NK-92 treated with Interleukin-12 subunit alpha and Interleukin-12 subunit beta, amount 100 ng/mL, for 24 hours (cell line): ENCODE measurements at regions not wholly inside any gene's neighbourhood (a gene's known extent, or its start where the extent isn't known, plus 50 kb on each side); places are given as distances from the start of the nearest gene placed in this dataset.

Experiments
- DNase-seq: peaks from one replicate; lab custom pipeline; 2025; lab: John Stamatoyannopoulos, UW

DNA sequence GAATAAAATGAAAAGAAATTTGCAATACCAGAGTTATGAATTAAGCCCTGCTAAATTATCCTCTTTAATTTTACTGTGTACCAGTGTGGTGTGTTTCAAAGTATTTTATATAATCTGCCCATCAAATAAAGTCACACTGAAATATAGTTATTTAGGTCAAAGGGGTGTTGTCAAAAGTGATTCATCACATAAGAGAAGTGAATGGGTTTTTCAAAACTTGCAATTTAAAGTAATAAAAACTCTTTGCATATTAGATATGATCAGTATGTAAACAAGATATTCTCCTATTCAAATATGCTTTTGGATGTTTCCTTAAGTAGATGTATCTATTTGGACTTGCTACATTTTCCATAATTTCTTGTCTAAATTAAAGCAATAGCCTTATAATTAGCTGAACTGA, 1183.0 kb upstream of the CDH18 start:
- no peak for DNase-seq

DNA sequence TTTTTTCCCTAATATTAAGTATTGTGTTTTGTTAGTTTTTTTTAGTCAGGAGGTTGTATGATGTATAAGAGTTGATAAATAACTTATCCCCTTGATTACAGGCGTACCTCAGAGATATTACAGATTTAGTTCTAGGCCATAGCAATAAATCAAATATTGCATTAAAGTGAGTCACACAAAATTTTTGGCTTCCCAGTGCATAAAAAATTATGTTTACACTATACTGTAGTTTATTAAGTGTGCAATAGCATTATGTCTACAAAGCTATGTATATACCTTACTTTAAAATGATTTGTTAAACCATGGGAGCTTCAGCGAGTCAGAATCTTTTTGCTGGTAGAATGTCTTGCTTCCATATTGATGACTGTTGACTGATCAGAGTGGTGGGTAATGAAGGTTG, 1180.6 kb upstream of the CDH18 start:
- DNase-seq, result no peak

DNA sequence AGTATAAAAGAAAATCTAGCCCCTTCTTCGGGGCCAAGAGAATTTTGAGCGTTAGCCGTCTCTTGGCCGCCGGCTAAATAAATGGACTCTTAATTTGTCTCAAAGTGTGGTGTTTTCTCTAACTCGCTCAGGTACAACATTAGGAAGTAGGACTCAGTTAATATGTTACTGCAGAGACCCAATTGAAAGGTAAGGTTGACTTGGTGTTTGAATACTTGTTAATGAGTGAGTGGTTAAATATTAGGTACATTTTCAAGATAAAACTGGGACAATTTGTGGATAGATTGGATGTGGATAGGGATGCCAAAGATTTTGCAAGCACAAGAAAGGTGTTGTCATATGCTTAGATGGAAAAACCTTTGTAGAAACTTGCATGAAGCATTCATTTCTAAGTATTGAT, 1177.3 kb upstream of the CDH18 start:
- no peak for DNase-seq

DNA sequence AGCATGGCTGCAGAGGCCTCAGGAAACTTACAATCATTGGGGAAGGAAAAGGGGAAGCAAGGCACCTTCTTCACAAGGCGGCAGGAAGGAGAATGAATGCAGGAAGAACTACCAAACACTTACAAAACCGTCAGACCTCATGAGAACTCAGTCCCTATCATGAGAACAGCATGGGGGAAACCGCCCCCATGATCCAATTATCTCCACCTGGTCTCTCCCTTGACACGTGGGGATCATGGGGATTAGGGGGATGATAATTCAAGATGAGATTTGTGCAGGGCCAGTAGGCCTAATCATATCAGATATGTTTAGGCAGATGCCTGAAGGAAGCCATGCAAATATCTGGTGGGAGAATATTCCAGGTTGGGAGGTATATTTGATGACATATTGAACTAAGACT, 1176.4 kb upstream of the CDH18 start:
- DNase-seq, result no peak

DNA sequence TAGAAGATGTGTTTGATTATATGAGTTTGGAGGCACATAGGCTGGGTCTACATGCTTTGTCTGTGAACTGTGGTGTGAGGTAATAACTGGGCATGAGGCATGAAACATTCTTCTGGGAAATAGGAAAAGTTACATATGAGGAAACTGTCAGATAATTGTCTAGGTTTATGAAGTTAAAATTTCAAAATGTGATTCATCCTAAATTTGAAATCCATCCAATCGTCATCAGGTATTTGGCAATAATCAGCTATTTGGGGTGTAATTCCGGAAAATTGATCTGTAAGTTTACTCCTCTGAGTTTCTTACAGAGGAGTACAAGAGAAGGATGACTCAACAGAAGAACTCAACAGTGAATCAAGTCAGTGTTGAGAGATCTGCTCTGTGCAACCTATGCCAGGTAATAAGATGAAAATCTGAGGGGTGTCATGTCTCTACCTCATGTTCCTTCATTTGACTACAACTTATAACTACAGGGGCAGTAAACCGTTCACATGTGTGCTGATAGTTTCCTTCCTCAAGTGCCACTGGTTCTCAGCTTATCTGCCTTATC, 1171.6 kb upstream of the CDH18 start:
- DNase-seq, result no peak

DNA sequence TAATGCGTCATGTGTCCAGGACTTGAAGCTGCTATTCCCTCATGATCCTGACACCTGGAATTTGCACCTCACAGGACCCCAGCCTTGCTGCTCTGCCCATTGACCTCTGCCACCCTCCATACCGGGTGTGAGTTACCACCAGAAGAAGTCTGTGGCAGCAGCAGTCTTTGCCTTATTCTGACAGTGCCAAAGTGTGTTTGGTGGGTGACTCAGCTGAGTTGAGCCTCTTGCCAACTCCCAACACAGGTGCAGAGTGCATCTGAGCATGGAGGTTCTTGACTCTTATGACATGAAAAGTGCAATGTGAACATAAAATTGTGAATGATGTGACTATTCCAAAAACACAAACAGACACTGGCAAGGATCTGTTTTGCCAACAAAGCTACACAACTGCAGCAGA, 1166.5 kb upstream of the CDH18 start:
- DNase-seq, result no peak

DNA sequence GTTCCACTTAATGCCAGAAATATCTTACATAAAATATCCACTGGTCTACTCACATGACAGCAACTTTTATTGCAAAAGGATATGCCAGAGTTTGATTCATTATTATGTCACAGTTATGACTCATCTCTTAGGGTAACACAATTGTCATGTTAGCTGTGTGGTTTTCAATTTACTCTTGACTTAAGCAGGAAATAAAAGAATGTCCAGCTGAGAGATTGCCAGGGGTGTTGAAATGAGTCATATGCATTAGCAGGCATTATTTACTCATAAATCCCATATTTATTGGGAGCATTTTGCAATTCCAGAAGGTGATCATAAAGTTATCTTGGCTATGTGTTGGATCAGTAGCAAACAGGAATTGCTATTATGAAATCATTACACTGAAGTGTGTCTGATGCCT, 1164.6 kb upstream of the CDH18 start:
- DNase-seq, result no peak

DNA sequence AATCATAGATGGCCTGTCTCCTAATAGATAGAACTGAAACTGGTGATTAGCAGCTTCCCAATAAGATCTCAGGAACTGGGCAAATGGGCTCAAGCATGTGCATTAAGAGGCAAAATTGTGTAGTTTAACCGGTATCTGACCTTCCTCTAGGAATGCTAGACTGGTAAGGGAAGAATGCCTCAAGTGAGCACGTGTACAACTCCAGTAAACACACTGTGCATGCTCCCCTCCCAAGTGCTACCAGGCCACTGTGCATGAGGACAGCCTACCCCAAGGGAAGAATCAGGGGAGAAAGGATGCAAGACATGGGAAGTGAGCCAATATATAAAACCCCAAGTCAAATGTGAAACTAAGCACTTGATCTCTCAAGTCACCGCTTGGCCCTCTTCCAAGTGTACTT, 1157.4 kb upstream of the CDH18 start:
- no peak for DNase-seq

DNA sequence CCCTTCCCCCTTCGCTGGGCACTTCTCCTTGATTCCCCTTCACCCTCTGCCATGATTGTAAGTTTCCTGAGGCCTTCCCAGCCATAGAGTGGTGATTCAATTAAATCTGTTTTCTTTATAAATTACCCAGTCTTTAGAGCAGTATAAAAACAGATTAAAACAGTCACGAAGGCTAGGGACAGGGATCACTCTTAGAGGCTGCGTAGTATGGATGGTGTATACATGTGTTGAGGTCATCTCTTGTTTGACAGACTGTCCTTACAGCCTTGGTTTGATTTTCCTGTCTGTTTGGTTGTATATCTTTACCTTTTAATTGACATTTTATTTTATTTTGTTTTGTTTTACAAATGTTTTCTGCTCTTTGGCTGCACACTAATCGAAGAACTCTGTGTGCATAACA, 1155.7 kb upstream of the CDH18 start:
- no peak for DNase-seq

DNA sequence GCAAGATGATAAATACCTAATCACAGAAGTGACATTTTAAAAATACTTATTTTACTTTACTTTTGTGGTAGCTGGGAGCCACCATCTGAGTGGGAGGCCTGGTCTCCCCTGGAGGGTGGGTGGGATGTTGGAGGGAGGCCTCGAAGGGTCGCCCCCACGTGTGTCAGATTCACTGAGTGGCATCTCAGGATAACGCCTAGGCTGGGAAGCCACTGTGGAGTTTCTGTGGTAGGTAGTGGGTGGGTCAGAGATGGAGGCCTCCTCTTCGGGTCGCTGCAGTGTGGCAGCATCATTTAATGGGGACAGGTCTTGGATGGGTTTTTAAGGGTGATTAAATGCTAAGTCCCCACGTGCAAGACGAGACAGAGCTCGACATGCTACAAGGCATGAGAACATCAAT, 1154.8 kb upstream of the CDH18 start:
- no peak for DNase-seq

DNA sequence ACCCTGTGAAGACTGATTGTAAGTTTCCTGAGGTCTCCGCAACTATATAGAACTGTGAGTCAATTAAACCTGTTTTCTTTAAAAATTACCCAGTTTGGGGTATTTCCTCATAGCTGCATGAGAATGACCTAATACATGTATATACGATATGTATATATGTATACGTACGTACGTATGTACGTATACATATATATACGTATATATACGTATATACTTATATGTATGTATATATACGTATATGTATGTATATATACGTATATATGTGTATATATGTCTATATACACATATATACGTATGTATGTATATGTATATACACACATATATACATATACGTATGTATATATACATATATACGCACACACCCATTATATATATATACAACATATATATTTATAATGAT, 1153.0 kb upstream of the CDH18 start:
- DNase-seq, result no peak

DNA sequence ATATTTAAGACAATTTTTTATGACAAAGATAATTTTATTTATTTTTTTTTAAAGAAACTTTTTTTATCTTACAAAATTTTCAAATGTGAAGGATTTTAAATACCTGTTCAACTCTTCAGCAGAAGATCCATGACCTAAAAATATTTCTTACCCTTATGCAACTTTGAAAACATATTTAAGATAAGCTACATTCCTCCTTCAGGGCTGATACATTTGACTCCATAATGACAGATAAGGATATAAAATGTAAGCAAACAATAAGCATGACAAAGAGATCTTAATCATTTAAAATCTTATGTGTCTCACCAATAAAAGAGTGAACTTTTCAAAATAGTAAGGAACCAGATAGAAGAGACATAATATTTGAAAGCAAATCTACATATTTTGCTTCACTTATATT, 1138.2 kb upstream of the CDH18 start:
- no peak for DNase-seq

DNA sequence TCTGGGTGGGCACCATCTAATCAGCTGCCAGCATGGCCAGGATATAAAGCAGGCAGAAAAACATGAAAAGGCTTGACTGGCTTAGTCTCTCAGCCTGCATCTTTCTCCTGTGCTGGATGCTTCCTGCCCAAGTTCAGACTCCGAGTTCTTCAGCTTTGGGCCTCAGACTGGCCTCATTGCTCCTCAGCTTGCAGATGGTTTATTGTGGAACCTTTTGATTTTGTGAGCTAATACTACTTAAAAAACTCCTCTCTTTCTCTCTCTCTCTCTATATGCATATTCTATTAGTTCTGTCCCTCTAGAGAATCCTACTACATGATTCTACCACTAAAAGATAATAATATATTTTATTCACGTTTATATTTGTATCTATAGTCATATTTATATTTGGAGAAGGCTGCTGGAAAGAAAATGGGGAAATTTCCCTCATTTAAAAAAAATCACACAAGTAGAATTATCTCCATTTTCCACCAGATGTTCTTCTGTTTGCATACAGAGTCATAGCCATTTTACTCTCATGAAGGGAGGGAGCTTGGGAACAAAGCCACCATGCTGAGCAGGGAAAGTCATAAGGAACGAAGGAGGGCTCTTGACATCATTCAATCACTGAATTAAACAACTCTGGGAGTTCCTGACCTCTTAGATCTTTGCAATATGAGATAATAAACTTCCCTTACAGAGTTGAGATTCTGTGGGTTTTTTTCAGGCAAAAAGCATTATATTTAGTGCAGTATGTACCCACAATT, 1137.4 kb upstream of the CDH18 start:
- no peak for DNase-seq

DNA sequence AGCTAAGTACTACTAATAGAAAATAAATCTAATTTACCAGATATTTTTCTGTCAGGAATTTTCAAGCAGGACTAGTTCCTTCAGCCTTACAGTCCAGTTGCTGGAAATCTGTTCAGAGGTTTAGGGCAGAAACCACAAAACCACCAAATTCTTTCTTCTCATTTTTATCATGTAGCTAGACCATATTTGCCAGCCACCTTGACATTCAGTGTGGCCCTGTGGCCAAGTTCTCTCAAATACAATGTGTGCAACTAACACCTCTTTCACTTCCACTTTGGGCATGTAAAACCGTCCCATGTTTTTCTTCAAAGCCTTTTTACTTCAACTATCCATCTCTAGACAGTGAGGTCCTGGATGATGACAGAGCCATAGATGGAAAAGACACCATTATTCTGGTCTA, 1133.2 kb upstream of the CDH18 start:
- no peak for DNase-seq

DNA sequence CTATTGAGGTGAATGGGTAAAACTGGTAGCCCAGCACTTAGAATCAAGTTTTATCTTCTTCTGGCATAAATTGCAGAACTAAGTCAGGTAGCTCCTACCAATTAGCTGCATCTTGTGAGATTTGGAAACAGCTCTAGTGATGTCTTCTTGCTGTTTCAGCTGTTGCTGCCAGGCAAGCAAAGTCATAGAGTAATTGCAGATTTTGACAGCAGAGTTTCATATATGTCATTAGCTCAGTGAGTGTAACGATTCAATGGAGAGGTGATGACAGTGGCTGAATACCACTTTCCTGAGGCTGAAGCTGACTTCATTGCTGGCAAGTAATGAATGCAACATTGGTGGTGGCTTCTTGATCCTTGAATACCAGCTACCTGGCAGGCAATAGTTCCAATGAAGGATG, 1109.7 kb upstream of the CDH18 start:
- no peak for DNase-seq

DNA sequence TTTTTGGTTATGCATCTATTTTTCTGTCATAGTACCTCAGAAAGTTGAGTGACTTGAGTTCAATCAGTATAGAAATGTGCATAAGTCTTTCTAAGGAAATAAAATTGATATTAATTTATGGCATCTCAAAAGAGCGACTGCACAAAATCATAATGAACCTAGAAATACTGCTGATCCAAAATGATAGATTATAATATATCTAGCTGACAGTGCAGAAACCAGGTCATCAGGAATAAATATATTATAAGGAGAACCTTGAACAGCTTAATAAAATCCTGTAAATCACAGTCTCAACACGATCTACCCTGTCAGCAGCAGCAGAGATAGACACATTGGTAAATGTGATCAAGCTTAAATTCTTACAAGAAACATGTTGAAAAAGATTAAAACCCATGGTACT, 1106.6 kb upstream of the CDH18 start:
- DNase-seq, result no peak

DNA sequence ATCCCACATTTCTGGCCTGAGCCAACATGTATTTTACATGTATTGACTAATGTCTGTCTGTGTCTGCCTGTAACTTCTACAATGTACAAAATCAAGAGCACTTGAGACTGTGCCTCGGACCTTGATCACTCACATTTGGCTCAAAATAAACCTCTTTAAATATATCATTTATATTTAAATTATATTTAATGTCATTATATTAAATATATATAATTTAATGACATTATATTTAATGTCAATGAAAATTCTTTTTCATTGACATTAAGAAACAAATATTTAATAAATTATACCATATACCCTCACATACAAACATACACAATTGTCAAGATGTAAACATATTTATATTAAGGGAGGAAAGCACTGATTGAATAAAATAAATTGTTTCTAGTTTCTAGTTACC, 1099.8 kb upstream of the CDH18 start:
- DNase-seq, result no peak

DNA sequence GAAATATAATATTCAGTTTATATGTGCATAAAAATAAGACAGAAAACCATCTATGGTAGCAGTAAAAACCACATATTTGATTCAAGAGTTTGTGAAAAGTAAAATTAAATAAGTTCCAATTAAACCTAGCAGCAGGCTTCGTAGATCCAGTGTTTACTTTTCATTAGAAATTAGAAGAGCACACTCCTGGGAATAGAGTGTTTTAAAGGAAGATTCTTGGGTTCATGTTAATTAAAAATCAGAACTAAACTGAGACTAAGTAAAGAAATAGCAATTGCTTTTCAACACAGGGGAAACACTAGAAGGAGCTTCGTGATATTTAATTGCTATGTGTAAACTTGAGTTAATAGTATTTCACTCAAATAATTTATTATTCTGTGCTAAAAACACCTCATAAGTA, 1097.8 kb upstream of the CDH18 start:
- DNase-seq, result no peak

DNA sequence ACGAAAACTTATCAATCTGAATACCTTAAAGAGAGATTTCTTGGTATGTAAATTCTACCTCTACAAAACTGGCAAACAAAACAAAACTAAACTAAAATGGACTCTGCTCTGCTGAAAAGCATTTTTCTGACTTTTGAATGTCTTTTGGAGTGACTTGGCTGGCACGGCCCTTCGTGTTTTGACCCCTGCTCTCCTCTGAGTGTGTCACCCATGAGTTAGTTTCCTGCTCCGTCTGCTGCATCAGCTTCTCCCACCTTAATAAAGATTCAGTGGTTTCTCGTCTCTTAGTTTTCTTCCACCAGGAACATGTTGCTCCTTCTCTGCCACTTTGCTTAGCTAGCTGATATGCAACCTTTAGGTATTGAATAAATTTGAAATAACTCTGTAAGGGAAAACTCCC, 1084.0 kb upstream of the CDH18 start:
- no peak for DNase-seq

DNA sequence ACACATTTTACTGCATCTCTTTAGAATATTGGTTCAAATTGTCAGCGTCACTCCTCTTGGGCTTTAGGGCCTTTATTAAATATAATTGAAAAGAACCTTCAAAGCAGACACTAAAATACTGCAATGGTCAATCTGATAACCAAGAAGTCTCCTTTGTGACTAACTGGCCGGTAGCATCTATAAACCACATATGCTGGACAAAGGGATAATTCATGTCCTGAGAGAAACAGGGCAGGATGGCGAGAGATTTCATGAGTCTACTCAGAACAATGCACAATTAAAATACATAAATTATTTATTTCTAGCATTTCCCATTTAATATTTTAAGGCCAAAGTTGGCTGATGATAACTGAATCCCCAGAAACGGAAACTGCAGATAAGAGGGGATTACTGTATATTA, 1083.4 kb upstream of the CDH18 start:
- DNase-seq, result no peak

DNA sequence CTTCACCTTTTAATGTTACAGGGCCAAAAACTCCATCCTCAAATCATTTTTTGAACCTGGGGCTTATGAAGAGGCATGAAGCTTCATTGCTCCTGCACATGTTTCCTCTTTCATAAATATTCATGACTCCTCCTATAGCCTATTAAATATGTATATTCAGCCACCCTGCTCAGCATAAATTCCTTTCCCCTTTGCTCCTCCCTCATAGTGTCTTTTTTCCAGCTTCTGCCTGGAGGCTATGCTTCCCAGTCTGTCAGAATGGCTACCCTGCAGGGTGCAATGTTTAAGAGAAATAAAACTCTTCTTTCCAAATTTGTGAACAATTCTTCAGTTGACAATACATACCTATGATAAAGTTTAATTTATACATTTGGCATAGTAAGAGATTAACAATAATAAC, 1082.9 kb upstream of the CDH18 start:
- DNase-seq, result no peak

DNA sequence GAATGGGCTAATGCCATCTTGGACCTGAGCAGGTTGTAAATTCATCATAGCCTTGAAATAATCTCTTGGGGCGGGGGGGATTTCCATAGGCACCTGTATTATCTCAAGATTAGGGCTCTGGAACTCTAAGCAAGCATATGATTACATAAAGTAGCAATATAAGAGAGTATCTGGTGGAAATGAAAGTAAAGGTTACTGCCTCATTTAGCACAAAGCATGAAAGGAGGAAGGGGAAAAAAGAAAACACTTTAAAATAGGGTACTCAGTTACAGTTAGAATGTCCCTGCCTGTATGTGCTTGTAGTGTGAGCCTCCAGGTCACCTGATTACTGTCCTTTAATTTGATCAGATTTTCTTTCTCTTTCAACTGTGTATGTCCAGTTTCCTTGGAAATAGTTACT, 1079.7 kb upstream of the CDH18 start:
- DNase-seq, result no peak

DNA sequence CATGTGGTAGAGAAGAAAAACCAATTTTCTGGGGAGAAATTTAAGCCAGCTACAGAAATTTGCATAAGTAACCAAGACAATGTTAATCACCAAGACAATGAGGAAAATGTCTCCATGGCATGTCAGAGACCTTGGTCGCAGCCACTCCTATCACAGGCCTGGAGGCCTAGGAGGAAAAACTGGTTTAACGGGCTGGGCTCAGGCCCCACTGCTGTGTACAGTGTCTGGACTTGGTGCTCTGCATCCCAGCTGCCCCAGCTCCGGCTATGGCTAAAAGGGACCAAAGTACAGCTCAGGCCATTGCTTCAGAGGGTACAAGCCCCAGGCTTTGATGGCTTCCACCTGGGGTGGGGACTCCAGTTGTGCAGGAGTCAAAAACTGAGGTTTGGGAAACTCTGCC, 1075.1 kb upstream of the CDH18 start:
- DNase-seq, result no peak

DNA sequence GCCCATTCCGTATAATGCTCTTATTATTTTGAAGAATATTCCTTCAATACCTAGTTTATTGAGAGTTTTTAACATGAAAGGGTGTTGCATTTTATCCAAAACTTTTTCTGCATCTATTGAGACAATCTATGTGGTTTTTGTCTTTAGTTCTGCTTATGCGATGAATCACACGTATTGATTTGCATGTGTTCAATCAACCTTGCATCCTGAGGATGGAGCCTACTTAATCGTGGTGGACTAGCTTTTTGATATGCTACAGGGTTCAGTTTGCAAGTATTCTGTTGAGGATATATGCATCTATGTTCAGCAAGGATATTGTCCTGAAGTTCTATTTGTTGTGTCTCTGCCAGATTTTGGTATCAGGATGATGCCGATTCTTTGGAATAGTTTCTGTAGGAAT, 1070.3 kb upstream of the CDH18 start:
- DNase-seq, result no peak
